Activated T-cell treated with anti-CD3 and anti-CD28 coated beads, Interleukin-2, amount 50 U/mL, for 24 hours (primary cell): ENCODE measurements at regions not wholly inside any gene's neighbourhood (a gene's known extent, or its start where the extent isn't known, plus 50 kb on each side); places are given as distances from the start of the nearest gene placed in this dataset.
"Not testable (repeated sequence)": the region's sequence is repeated elsewhere in the genome, so short reads cannot be mapped to it uniquely, and the experiment has no call there.

Experiments used
- DNase-seq: peaks from one replicate; pipeline ENCODE4 v3.0.0-alpha.2; 2020
- H3K27ac Mint-ChIP-seq: 2 replicates; pipeline ENCODE4 v1.8.0; 2020; ENCODE audit warnings: mild to moderate bottlenecking, mixed read lengths
- H3K27me3 Mint-ChIP-seq: 2 replicates; pipeline ENCODE4 v1.8.0; 2020; ENCODE audit warnings: mixed read lengths
- H3K36me3 Mint-ChIP-seq: 2 replicates; pipeline ENCODE4 v1.8.0; 2020; ENCODE audit warnings: low read depth, mixed read lengths
- H3K4me1 Mint-ChIP-seq: 2 replicates; pipeline ENCODE4 v1.8.0; 2020; ENCODE audit warnings: low read depth, mixed read lengths
- H3K4me3 Mint-ChIP-seq: 2 replicates; pipeline ENCODE4 v1.8.0; 2020; ENCODE audit warnings: mild to moderate bottlenecking, moderate library complexity, mixed read lengths
- H3K9me3 Mint-ChIP-seq: 2 replicates; pipeline ENCODE4 v1.8.0; 2020; ENCODE audit warnings: mixed read lengths

DNA sequence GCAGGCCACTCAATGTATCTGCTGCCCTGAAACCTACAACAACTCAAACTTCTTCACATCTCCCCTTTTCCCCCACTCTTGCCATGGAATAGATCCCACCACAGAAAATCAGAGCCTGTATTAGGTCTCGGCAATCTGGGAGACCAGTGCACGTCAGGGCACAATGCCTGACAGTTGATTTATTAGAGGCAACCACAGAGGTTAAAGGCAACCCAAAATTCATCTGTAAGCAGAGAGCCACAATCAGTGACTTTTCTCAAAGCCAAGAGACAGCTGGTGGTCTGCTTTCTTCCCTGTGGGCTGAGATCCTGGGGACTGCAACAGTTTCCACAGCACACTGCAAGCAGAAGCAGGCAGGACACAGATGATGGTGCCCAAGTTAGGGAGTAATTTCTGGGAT lies 169.0 kb upstream of the NTF3 start:
- no peak overlapping the region for H3K27ac Mint-ChIP-seq
- H3K9me3 Mint-ChIP-seq = no peaks in the 10 kb centered on the region
- H3K36me3 Mint-ChIP-seq = no peaks in the 10 kb centered on the region
- no peak overlapping the region for H3K4me3 Mint-ChIP-seq
- DNase-seq = no peak
- H3K27me3 Mint-ChIP-seq = peaks cover 4% of the 10 kb centered on the region
- no peaks in the 10 kb centered on the region for H3K4me1 Mint-ChIP-seq

DNA sequence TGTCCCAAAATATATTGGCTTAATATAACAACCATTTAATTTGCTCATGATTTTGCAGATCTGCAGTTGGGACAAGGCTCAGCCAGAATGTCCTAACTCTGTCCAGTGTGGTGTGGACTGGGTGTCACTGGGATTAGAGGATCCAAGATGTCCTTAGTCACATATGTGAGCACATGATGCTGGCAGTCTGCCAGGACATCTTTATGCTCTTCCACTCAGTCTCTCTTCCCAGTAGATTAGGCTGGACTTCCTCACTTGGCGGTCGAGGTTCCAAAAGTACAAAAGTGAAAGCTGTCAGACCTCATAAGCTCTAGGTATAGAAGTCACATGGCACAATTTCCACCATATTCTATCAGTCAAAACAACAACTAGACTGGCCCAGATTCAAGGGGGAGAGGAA lies 167.9 kb upstream of the NTF3 start:
- Mint-ChIP-seq H3K27ac (no peak overlapping the region), H3K4me1 (no peaks in the 10 kb centered on the region), H3K36me3 (no peaks in the 10 kb centered on the region), H3K27me3 (peaks cover 4% of the 10 kb centered on the region), H3K9me3 (no peaks in the 10 kb centered on the region), H3K4me3 (no peak overlapping the region)
- no peak for DNase-seq

- Mint-ChIP-seq H3K36me3 (no peaks in the 10 kb centered on the region), H3K4me3 (no peak overlapping the region), H3K9me3 (no peaks in the 10 kb centered on the region), H3K4me1 (no peaks in the 10 kb centered on the region), H3K27me3 (peaks cover 4% of the 10 kb centered on the region), H3K27ac (no peak overlapping the region)
- no peak for DNase-seq
These were observed 164.1 kb upstream of the NTF3 start for GRCh38 chr12:5267603-5268423.

GRCh38 chr12:5268424-5269210 lies 163.3 kb upstream of the NTF3 start:
- H3K27me3 Mint-ChIP-seq = peaks cover 4% of the 10 kb centered on the region
- H3K4me3 Mint-ChIP-seq = no peak overlapping the region
- no peak overlapping the region for H3K27ac Mint-ChIP-seq
- no peak for DNase-seq
- no peaks in the 10 kb centered on the region for H3K4me1 Mint-ChIP-seq
- no peaks in the 10 kb centered on the region for H3K36me3 Mint-ChIP-seq
- no peaks in the 10 kb centered on the region for H3K9me3 Mint-ChIP-seq

DNA sequence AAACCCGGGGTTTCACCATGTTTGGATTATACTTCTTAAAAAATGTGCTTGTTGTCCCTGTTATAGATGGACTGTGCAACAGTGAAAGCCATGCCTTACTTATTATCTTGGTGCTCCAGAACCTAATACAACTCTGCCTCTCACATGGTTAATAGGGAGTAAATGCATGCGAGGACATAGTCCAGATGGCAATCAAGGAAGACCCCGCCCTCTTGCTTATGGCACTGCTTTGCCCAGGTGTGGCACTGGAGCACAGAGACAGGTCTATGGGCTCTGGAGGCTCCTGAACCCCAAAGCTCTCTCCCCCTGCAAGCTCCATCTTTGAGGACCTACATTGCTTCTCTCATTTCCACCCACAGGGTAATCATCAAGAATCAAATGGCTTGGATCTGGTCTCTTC lies 162.1 kb upstream of the NTF3 start:
- H3K4me1 Mint-ChIP-seq = no peaks in the 10 kb centered on the region
- peaks cover 4% of the 10 kb centered on the region for H3K27me3 Mint-ChIP-seq
- H3K36me3 Mint-ChIP-seq = no peaks in the 10 kb centered on the region
- H3K27ac Mint-ChIP-seq = no peak overlapping the region
- no peak for DNase-seq
- no peak overlapping the region for H3K4me3 Mint-ChIP-seq
- no peaks in the 10 kb centered on the region for H3K9me3 Mint-ChIP-seq

GRCh38 chr12:5272018-5272785 lies 159.7 kb upstream of the NTF3 start:
- Mint-ChIP-seq H3K27ac (no peak overlapping the region), H3K27me3 (peaks cover 3% of the 10 kb centered on the region), H3K36me3 (no peaks in the 10 kb centered on the region), H3K9me3 (no peaks in the 10 kb centered on the region), H3K4me3 (no peak overlapping the region), H3K4me1 (no peaks in the 10 kb centered on the region)
- DNase-seq = no peak

DNA sequence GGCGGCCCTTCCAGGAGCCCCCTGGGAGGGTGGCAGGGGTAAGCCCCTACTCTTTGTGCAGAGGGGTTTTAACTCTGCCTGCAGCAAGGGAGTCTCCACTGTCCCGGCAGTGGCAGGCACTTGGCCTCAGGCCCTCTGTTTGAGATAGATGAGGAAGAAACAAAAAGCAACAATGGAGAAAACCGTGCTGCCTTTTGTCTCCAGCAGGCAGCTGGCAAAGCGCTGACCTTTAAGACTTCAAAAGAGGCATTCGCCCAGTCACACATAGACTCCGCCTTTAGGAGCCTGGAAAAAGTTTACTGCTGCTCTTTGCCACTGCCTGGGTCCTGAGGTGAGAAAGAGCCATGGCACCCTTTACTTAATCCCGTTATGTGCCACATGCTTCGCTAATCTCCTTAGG lies 158.2 kb upstream of the NTF3 start:
- Mint-ChIP-seq H3K36me3 (no peaks in the 10 kb centered on the region), H3K27me3 (no peaks in the 10 kb centered on the region), H3K27ac (no peak overlapping the region), H3K4me1 (no peaks in the 10 kb centered on the region), H3K4me3 (no peak overlapping the region), H3K9me3 (no peaks in the 10 kb centered on the region)
- DNase-seq = no peak

GRCh38 chr12:5276327-5276880 lies 155.5 kb upstream of the NTF3 start:
- Mint-ChIP-seq H3K36me3 (no peaks in the 10 kb centered on the region), H3K27me3 (no peaks in the 10 kb centered on the region), H3K4me1 (no peaks in the 10 kb centered on the region), H3K27ac (no peak overlapping the region), H3K4me3 (no peak overlapping the region), H3K9me3 (no peaks in the 10 kb centered on the region)
- no peak for DNase-seq

- Mint-ChIP-seq H3K4me3 (no peak overlapping the region), H3K4me1 (no peaks in the 10 kb centered on the region), H3K27me3 (no peaks in the 10 kb centered on the region), H3K9me3 (peaks cover 3% of the 10 kb centered on the region), H3K27ac (no peak overlapping the region), H3K36me3 (no peaks in the 10 kb centered on the region)
- no peak for DNase-seq
These were observed 151.8 kb upstream of the NTF3 start for GRCh38 chr12:5280086-5280485.

- not testable (repeated sequence) for H3K27ac Mint-ChIP-seq, H3K27me3 Mint-ChIP-seq, H3K4me3 Mint-ChIP-seq, DNase-seq, H3K36me3 Mint-ChIP-seq, H3K9me3 Mint-ChIP-seq, H3K4me1 Mint-ChIP-seq
These were observed 141.5 kb upstream of the NTF3 start for GRCh38 chr12:5290368-5290767.

- no peaks in the 10 kb centered on the region for H3K4me1 Mint-ChIP-seq
- H3K27me3 Mint-ChIP-seq = no peaks in the 10 kb centered on the region
- no peak for DNase-seq
- no peaks in the 10 kb centered on the region for H3K36me3 Mint-ChIP-seq
- no peaks in the 10 kb centered on the region for H3K9me3 Mint-ChIP-seq
- no peak overlapping the region for H3K4me3 Mint-ChIP-seq
- H3K27ac Mint-ChIP-seq = no peak overlapping the region
These were observed 139.3 kb upstream of the NTF3 start for GRCh38 chr12:5292651-5293050.

GRCh38 chr12:5293773-5294172 lies 138.1 kb upstream of the NTF3 start:
- no peak for DNase-seq
- Mint-ChIP-seq H3K9me3 (no peaks in the 10 kb centered on the region), H3K4me1 (no peaks in the 10 kb centered on the region), H3K27ac (no peak overlapping the region), H3K27me3 (no peaks in the 10 kb centered on the region), H3K4me3 (no peak overlapping the region), H3K36me3 (no peaks in the 10 kb centered on the region)

DNA sequence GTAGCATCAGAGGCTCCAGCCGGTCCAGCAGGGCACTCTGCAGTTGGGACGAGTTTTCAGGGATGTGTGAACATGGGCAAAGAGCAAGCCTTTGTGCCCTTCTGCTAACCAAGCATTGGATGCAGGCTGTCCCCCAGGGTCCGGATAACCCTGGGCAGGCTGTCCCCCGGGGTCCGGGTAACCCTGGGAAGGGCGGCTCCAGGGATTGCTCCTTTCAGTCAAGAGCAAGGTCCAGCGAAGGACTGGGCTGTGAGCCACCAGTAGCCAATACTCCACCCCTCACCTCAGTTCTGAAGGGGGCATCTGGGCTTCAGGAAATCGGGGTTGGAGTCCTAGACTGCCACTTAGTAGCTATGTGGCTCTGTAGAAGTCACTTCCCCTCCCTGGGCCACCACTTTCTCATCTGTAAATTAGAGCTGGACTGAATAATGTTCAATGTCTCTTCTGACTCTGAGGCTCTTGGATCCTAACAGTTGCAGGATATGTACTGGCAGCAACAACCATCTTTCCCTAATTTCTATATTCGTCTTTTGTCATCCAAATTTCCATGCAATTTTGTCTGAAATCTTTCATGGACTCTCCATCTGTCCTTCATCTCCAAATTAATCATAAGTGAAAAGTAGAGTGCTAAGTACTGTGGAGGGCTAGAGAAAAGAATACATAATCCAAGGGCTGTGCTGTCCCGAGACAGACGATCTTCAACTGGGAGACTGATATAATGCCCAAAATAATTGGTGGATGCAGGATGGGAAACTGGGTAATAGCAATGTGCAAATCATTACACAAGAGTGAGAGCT lies 137.4 kb upstream of the NTF3 start:
- Mint-ChIP-seq H3K9me3 (no peaks in the 10 kb centered on the region), H3K4me3 (no peak overlapping the region), H3K4me1 (no peaks in the 10 kb centered on the region), H3K27me3 (no peaks in the 10 kb centered on the region), H3K27ac (no peak overlapping the region), H3K36me3 (no peaks in the 10 kb centered on the region)
- DNase-seq = no peak

DNA sequence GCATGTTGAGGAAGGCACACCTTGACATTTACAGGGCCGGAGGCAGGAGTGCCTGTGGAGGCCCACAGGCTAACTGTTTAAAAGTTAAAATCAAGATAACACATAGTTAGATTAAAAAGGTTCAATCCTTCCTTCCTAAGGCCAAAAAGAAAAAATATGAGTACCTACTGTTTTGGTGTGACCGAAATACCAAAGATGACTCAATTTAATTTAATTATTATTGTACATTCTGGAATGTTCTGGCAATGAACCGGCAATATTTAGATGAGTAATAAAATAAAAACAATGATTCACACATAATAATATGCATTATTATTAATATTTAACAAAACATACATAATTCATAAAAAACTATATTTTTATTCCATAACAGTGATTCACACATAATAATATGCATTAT lies 136.8 kb upstream of the NTF3 start:
- Mint-ChIP-seq H3K27me3 (no peaks in the 10 kb centered on the region), H3K4me3 (no peak overlapping the region), H3K36me3 (no peaks in the 10 kb centered on the region), H3K4me1 (no peaks in the 10 kb centered on the region), H3K27ac (no peak overlapping the region), H3K9me3 (no peaks in the 10 kb centered on the region)
- no peak for DNase-seq
